HG02763 (cell line): ENCODE measurements at regions not wholly inside any gene's neighbourhood (a gene's known extent, or its start where the extent isn't known, plus 50 kb on each side); places are given as distances from the start of the nearest gene placed in this dataset.

Experiments
- ATAC-seq: cut with Tn5 transposase; IDR thresholded peaks from one replicate; pipeline ENCODE4 v1.9.1; 2021; ENCODE audit warnings: mild to moderate bottlenecking, moderate library complexity; ENCODE audit not compliant: unreplicated experiment

GRCh38 chr12:126860210-126860609 is 1406.8 kb upstream of the TMEM132C start:
- ATAC-seq: no peak

- ATAC-seq: no peak
Observed at GRCh38 chr12:126862500-126862899, 1404.5 kb upstream of the TMEM132C start.

- ATAC-seq: no peak
Observed at GRCh38 chr12:126869644-126870043, 1397.3 kb upstream of the TMEM132C start.

- ATAC-seq: no peak
Observed at GRCh38 chr12:126873701-126874100, 1393.3 kb upstream of the TMEM132C start.

GRCh38 chr12:126874427-126875026 is 1392.4 kb upstream of the TMEM132C start:
- ATAC-seq: no peak

- no peak for ATAC-seq
Observed at GRCh38 chr12:126879842-126880241, 1387.1 kb upstream of the TMEM132C start.

- no peak for ATAC-seq
Observed at GRCh38 chr12:126883697-126884096, 1383.3 kb upstream of the TMEM132C start.

- no peak for ATAC-seq
Observed at GRCh38 chr12:126889501-126889900, 1377.5 kb upstream of the TMEM132C start.

GRCh38 chr12:126890097-126890496 is 1376.9 kb upstream of the TMEM132C start:
- no peak for ATAC-seq

- ATAC-seq: no peak
Observed at GRCh38 chr12:126891789-126892188, 1375.2 kb upstream of the TMEM132C start.

- ATAC-seq: no peak
Observed at GRCh38 chr12:126895951-126896913, 1370.7 kb upstream of the TMEM132C start.

GRCh38 chr12:126897102-126897501 is 1369.9 kb upstream of the TMEM132C start:
- ATAC-seq: no peak

- no peak for ATAC-seq
Observed at GRCh38 chr12:126897778-126898177, 1369.2 kb upstream of the TMEM132C start.

GRCh38 chr12:126898562-126898961 is 1368.4 kb upstream of the TMEM132C start:
- no peak for ATAC-seq

GRCh38 chr12:126899926-126900792 is 1366.8 kb upstream of the TMEM132C start:
- ATAC-seq: no peak

GRCh38 chr12:126903027-126903876 is 1363.7 kb upstream of the TMEM132C start:
- ATAC-seq: no peak

- no peak for ATAC-seq
Observed at GRCh38 chr12:126905752-126906151, 1361.2 kb upstream of the TMEM132C start.

- no peak for ATAC-seq
Observed at GRCh38 chr12:126907900-126908764, 1358.8 kb upstream of the TMEM132C start.

- ATAC-seq: no peak
Observed at GRCh38 chr12:126908765-126909142, 1358.2 kb upstream of the TMEM132C start.
